HPDE6-E6E7 (cell line): ENCODE measurements at regions not wholly inside any gene's neighbourhood (a gene's known extent, or its start where the extent isn't known, plus 50 kb on each side); places are given as distances from the start of the nearest gene placed in this dataset.

Experiments
- DNase-seq: peaks from one replicate; pipeline ENCODE4 v3.0.0; 2011; ENCODE audit warnings: missing footprints; ENCODE audit errors: extremely low spot score

- DNase-seq: no peak
Observed at GRCh38 chr17:77647531-77647930, 311.0 kb upstream of the TNRC6C start.

DNA sequence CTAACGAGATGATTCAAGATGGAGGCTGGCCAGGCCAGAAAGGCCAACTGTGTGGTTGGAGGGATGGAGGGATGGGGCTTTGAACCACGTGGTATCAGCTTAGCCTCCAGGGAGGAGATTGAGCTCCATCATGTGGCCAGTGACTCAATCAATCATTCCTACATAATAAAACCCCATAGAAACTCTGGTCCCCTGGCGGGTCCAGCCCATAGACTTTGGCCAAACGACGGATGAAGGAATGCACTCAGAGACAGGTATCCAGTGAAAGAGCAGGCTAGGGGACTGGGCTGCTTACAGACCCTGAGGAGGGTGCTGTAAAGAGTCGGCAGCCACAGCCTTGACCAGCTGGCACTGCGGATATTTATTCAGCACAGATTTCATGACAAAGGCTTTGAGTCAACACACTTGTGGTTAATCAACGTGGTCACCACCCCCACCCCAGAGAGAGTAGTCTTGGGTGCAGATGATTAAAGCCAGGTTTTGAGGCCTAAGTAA is 308.7 kb upstream of the TNRC6C start:
- DNase-seq: no peak

DNA sequence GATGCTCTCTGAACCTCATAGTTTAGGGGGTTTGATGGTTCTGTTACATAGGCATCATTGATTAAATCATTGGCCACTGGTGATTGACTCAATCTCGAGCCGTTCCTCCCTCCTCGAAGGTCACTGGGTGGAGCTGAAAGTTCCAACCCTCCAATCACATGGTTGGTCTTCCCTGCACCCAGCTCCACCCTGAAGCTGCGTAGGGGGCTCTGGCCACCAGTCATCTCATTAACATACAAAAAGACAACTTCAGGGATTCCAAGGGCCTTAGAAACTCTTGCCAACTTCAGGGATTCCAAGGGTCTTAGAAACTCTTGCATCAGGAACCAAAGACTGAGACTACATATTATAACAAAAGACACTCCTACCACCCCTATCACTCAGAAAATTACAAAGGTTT is 306.5 kb upstream of the TNRC6C start:
- no peak for DNase-seq

GRCh38 chr17:77654296-77654695 is 304.2 kb upstream of the TNRC6C start:
- no peak for DNase-seq

GRCh38 chr17:77654850-77655249 is 303.7 kb upstream of the TNRC6C start:
- DNase-seq: no peak

DNA sequence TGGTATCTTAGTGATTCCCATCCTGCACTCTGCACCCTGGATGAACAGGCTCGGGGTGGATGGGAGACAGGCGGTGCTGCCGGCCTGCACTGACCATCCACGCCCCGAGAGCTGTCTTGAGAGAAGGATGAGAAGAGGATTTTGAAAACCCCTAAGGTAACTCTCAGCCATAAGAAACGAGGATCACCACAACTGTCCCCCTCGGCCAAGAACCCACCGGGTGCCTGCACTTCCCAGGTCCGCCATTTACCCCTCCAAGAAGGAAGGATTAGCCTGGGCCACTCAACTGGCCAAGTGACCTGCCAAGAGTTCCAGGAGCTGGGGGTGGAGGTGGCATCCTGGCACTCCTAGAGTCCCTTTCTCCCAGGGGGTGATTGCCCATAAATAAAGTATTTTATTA is 302.4 kb upstream of the TNRC6C start:
- no peak for DNase-seq

DNA sequence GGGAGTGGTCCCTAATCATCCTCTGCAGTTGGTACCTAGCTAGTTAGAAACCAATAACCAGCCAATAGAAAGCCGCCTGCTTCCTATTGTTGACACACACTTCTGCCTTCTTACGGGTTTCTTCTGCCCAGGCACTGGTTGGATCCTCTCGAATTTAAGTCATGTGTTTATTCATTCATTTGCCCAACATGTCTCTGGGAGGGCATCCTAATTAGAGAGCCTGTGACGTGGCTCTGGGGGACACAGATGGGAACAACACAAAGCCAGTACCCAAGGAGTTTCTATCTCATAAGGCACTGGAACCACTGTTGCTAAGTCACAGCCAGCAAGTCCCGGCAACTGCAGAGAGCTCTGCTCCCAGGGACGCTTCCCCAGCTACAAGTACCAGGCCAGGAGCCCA is 300.7 kb upstream of the TNRC6C start:
- DNase-seq: no peak

GRCh38 chr17:77660524-77660923 is 298.0 kb upstream of the TNRC6C start:
- DNase-seq: no peak

DNA sequence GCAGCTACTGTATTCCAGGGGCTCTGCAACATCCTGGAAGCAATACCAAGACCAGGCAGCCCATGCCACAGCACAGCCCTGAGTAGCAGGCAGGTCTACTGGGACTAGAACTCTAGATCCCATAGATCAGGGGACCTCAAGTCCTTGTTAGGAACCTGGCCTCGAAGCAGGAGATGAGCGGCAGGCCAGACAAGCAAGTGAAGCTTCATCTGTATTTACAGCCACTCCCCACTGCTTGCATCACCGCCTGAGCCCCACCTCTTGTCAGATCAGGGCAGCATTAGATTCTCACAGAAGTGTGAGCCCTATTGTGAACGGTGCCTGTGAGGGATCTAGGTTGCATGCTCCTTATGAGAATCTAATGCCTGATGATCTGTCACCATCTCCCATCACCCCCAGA is 295.7 kb upstream of the TNRC6C start:
- DNase-seq: no peak

- no peak for DNase-seq
Observed at GRCh38 chr17:77664097-77664729, 294.3 kb upstream of the TNRC6C start.

- no peak for DNase-seq
Observed at GRCh38 chr17:77665833-77666232, 292.7 kb upstream of the TNRC6C start.

- DNase-seq: no peak
Observed at GRCh38 chr17:77666462-77666861, 292.0 kb upstream of the TNRC6C start.

DNA sequence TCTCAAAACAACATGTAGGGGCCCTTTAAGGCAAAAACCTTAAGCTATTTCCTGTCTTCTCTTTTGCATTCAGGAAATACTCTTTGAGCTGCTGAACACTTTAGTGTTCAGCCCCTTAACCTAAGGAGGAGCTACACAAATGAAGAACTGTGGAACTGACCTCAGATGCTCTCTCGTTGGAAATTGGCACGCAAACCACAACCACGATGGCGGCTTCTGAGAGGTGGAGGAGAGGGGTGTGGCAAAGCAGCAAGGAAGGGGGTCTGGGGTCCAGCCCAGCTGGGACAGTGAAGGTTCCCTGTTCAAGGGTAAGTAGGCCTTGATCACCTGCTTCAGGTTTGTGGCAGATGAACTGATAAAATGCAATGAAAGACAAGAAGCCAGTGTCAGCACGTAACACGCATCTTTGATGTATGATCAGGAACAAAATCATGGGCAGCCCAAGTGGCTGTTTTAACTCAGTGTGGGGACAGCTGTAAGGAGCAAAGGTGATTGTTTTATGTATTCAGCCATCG is 291.6 kb upstream of the TNRC6C start:
- DNase-seq: no peak

- DNase-seq: no peak
Observed at GRCh38 chr17:77667478-77667877, 291.0 kb upstream of the TNRC6C start.

DNA sequence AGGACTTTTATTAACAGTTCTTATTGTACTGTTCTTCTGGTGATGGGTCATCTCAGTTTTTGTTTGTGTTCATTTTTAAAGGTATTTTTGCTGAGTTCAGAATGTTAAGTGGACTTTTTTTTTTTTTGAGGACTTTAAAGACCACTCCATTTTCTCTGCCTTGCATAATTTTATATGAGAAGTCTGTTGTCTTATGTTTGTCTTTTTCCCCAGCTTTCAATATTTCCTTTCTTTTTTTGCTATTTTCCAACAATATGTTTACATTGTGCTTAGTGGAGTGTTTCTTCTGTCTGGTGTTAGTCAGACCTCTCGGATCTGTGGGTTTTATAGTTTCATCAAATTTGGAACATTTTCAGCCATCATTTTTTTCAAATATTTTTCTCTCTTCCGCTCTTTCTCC is 290.0 kb upstream of the TNRC6C start:
- DNase-seq: no peak

DNA sequence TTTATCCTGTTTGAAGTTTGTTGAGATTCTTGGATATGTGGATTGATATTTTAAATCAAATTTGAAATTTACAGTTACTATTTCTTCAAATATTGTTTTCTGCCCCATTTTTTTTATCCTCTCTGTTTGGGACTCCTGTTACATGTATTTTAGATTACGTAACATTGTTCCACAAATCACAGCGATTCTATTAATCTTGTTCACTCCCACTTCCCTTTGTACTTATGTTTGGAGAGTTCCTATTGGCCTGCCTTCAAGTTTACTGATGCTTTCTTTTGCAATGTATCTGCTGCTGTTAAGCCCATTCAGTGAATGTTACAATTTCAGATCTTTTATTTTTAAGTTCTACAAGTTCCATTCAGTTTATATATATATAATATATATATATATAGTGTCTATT is 288.3 kb upstream of the TNRC6C start:
- DNase-seq: no peak

- no peak for DNase-seq
Observed at GRCh38 chr17:77674358-77674757, 284.1 kb upstream of the TNRC6C start.

DNA sequence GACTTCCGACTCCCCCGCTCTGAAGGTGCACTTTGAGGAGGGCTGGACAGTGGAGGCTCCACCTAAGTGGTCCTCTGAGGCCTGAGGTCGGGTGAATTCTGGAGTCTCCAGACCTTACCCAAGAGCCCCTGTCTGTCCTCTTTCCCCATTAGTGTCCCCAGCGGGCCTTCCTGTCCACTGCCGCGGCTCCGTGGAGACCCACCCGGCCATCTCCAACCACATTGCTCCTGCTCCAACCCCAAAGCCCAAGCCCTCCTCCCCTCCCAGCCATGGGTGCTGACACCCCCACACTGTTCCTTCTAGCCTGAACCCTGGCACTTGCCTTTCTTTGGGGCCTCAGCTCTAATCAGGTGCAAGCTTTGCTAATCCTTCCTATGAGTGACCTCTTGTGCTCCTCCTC is 283.1 kb upstream of the TNRC6C start:
- no peak for DNase-seq

GRCh38 chr17:77675816-77676215 is 282.7 kb upstream of the TNRC6C start:
- DNase-seq: no peak

DNA sequence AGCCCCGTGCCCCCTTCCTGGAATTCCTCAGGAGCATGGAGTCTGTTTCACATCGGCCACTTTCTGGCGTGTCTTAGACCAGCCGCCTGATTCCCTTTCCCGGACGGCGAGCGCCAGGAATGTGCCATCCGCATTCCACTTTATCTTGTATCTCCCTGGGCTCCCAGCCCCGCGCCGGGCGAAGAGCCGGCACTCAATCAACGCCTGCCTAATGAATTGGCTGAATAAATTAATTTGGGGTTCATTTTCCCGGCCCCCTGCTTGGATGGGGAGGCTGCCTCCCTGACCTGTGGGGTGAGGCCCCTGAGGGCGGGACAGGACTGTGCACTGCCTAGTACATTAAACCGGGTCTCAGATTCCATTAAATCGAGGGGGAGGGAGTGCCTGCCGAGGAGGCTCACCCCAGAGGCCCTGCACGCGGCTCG is 282.3 kb upstream of the TNRC6C start:
- DNase-seq: no peak

DNA sequence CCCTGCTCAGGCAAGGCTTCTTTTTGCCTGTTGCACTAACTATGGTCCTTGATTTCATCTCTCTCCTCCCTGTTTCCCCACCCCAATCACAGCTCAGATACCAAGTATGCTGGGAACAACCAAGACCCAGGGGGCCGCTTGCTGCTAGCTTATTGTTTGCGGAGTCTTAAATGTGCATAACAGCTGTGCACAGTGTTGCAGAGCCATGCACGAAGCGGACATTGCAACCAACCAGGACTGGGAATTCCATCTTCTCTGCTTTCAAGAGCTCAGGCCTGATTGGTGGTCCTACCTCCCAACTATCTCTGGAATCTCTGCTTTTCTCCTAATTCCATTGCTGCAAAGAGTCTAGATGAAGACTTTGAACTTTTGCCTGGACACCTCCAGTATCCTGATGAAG is 281.3 kb upstream of the TNRC6C start:
- DNase-seq: no peak

DNA sequence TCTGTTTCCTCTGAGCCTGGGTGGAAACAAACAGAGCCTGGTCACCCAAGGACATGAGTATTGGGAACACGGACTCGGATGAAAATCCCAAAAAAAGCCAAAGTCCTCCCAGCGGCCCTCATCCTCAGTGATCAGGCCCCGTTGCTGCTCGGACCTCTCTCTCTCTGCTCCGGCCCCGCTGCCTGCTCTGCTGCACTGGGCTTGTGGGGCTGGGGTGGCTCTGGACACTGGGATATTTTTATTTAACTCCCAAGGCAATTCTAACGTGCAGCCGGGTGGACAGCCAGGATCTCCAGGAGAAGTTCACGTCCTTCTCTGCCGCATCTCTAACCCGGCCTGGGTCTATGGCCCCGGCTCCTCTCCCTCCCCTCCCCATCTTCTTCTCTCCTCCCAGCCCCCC is 280.9 kb upstream of the TNRC6C start:
- DNase-seq: no peak

DNA sequence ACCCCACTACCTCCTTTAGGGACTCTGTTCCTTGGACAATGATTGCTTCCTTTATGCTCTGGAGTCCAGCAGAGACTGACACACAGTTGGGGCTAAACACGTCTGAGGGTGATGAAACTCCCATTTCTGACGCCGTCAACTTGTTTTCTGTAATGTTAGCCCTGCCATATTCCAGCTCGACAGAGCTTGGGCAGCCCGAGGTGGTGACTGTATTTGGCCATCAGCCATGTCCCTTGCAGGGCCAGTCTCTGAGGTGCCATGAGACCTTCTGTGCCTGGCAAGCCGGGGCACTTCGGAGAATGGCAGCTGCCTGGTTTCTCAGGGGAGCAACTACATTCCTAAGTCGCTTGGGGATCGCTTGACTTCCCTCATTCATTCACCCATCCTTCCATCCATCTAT is 278.9 kb upstream of the TNRC6C start:
- DNase-seq: no peak

GRCh38 chr17:77681861-77682260 is 276.6 kb upstream of the TNRC6C start:
- no peak for DNase-seq
